H1 (cell line): ENCODE measurements at regions not wholly inside any gene's neighbourhood (a gene's known extent, or its start where the extent isn't known, plus 50 kb on each side); places are given as distances from the start of the nearest gene placed in this dataset.

Experiments used
- CTCF ChIP-seq, 3 experiments: IDR thresholded peaks; 1 replicate in 2 of 3; 2 replicates in 1 of 3; pipeline versions ENCODE4 v1.5.1 to v1.6.1; 2011; ENCODE audit warnings: low read length in 3 of 3, mild to moderate bottlenecking in 3 of 3, inconsistent platforms in 2 of 3, low read depth in 1 of 3, moderate library complexity in 1 of 3; ENCODE audit not compliant: insufficient read depth in 1 of 3; ENCODE audit errors: control extremely low read depth in 1 of 3
- POLR2AphosphoS5 ChIP-seq: IDR thresholded peaks from 2 replicates; pipeline ENCODE4 v1.6.1; 2011; ENCODE audit warnings: low read depth, low read length
- TBP ChIP-seq: IDR thresholded peaks from 2 replicates; pipeline ENCODE4 v1.6.1; 2011; ENCODE audit warnings: low read depth, low read length, improper control_type of control experiment
- TF ChIP-seq, protein P1 (sequence below): IDR thresholded peaks from 2 replicates; pipeline ENCODE4 v1.6.1; 2012; ENCODE audit warnings: inconsistent platforms

DNA sequence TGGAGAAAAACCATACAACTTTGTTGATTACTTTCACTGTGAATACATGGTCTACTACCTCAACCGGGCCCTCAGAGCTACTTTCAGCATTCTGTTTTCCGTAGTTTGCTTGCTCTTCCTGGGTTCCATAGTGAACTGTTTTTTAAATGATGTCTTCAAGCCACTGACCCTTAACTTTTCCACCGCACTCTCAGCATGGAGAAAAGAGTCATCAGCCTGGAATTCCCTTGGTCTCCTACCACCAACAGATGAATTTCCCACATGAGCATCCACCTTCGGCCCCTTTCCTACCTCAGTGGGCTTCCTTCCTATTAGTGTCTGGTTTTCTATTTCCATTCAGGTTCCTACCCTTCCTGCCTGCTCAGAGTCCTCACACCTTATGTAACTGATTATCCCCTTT, 135.9 kb upstream of the ADAMTSL1 start (continued):
- TF ChIP-seq CTCF (IDR thresholded peaks at IDR 0.05; ENCODE audit: control extremely low read depth in 1 of 3, insufficient read depth in 1 of 3, low read depth in 1 of 3, low read length in 3 of 3) (no peak), POLR2AphosphoS5 (no peak), TBP (no peak)
- TF ChIP-seq, protein P1, sequence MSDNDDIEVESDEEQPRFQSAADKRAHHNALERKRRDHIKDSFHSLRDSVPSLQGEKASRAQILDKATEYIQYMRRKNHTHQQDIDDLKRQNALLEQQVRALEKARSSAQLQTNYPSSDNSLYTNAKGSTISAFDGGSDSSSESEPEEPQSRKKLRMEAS = no peak
